BJ (cell line): ENCODE measurements at regions not wholly inside any gene's neighbourhood (a gene's known extent, or its start where the extent isn't known, plus 50 kb on each side); places are given as distances from the start of the nearest gene placed in this dataset.

Experiments used
- CTCF ChIA-PET: fragments of 350-600 bp; formaldehyde crosslinking; extraction: SDS; loops from one replicate; lab custom pipeline; 2021; ENCODE audit warnings: antibody characterized with exemption, inconsistent platforms; lab: Yijun Ruan, JAX
- POLR2A ChIA-PET: fragments of 300-600 bp; sonication (Branson Sonifier 250); formaldehyde crosslinking; extraction: SDS; loops from one replicate; lab custom pipeline; 2021; ENCODE audit warnings: antibody characterized with exemption; lab: Charles Lee
- DNase-seq: peaks from one replicate; pipeline ENCODE4 v3.0.0-alpha.2; 2011; ENCODE audit warnings: low read depth
- H3K27me3 ChIP-seq: 2 replicates; pipeline ENCODE4 v1.6.0; 2011; ENCODE audit warnings: low read length; ENCODE audit not compliant: control insufficient read depth, insufficient read depth
- H3K36me3 ChIP-seq: 2 replicates; pipeline ENCODE4 v1.5.1; 2011; ENCODE audit warnings: low read length; ENCODE audit not compliant: control insufficient read depth, insufficient read depth
- H3K4me3 ChIP-seq: 2 replicates; pipeline ENCODE4 v1.5.1; 2011; ENCODE audit warnings: low read depth, mild to moderate bottlenecking, control low read depth, low read length
- TF ChIP-seq, protein P1 (sequence below): IDR thresholded peaks from 2 replicates; pipeline ENCODE4 v1.5.1; 2011; ENCODE audit warnings: low read depth, mild to moderate bottlenecking, control low read depth, inconsistent platforms, low read length, moderate library complexity; ENCODE audit not compliant: insufficient read depth

DNA sequence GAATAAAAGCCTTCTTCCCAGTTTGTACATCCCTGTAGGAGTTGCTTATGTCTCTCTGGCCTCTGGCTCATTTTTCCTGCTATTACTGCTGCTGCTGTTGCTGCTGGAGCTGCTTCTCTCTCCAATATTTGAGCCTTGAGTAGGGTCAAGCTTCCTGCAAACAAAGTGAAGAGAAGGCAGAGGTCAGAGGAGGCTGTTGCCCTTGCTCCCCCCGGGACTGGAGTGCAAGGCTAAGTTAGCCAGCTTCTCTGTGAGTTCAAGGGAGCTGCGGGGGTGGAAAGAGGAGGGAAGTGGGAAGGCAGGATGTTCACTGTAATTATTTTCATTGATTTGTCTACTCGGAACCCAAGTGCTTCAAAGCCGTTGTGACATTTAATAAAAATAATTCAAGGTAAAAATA is 77.0 kb upstream of the TMEM132E start:
- Histone ChIP-seq H3K27me3 (no peaks in the 10 kb centered on the region), H3K4me3 (no peak overlapping the region), H3K36me3 (no peaks in the 10 kb centered on the region)
- DNase-seq = no peak
- CTCF ChIA-PET = no interaction called here
- POLR2A ChIA-PET = no interaction called here
- TF ChIP-seq, protein P1, sequence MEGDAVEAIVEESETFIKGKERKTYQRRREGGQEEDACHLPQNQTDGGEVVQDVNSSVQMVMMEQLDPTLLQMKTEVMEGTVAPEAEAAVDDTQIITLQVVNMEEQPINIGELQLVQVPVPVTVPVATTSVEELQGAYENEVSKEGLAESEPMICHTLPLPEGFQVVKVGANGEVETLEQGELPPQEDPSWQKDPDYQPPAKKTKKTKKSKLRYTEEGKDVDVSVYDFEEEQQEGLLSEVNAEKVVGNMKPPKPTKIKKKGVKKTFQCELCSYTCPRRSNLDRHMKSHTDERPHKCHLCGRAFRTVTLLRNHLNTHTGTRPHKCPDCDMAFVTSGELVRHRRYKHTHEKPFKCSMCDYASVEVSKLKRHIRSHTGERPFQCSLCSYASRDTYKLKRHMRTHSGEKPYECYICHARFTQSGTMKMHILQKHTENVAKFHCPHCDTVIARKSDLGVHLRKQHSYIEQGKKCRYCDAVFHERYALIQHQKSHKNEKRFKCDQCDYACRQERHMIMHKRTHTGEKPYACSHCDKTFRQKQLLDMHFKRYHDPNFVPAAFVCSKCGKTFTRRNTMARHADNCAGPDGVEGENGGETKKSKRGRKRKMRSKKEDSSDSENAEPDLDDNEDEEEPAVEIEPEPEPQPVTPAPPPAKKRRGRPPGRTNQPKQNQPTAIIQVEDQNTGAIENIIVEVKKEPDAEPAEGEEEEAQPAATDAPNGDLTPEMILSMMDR = no peak

DNA sequence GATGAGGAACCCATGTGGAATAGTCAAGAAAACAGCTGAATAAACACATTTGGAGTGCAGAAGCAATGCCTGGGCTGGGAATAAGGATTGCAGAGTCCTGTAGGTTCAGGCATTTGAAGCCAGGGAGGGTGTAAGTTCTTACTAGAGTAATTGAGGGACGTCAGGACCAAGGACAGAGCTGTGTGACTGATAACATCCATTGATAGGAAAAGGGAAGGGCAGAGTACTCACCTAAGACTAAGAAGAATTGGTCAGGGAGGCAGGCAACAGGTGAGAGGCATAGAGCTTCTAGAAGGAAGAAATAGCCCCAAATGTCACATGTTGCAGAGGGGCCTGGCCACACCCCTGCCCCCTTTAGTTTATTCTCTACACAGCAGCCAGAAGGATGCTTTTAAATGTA is 79.8 kb upstream of the TMEM132E start:
- DNase-seq = no peak
- ChIA-PET CTCF (interaction anchor here (0.7 to 1.4 kb wide), 2 partner anchors 31 to 43 kb away, joined by 3 to 4 read pairs; no protein-coding TSS in a partner anchor), POLR2A (no interaction called here)
- Histone ChIP-seq H3K4me3 (no peak overlapping the region), H3K36me3 (no peaks in the 10 kb centered on the region), H3K27me3 (no peaks in the 10 kb centered on the region)
- TF ChIP-seq, protein P1 = no peak

DNA sequence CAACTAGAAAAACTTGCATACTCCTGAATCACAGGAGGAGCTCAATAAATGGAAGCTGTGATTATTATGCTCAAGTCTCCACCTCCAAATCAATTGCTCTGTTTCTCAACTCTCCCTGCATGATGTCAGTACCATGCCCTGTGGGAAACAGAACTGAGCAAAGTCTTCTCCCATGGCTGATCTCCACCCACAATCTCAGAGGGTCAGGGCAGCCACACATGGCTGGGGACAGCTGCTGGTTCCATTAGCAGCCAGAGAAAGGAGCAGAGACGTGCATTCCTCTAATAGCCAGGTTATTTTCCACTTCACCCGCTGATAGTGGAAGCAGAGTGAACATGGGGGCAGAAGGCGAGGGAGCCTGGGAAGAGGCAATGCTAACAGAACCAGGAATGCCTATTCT is 85.5 kb upstream of the TMEM132E start:
- CTCF ChIA-PET = no interaction called here
- no peak for DNase-seq
- TF ChIP-seq, protein P1 = no peak
- Histone ChIP-seq H3K4me3 (no peak overlapping the region), H3K27me3 (no peaks in the 10 kb centered on the region), H3K36me3 (no peaks in the 10 kb centered on the region)
- POLR2A ChIA-PET = no interaction called here

DNA sequence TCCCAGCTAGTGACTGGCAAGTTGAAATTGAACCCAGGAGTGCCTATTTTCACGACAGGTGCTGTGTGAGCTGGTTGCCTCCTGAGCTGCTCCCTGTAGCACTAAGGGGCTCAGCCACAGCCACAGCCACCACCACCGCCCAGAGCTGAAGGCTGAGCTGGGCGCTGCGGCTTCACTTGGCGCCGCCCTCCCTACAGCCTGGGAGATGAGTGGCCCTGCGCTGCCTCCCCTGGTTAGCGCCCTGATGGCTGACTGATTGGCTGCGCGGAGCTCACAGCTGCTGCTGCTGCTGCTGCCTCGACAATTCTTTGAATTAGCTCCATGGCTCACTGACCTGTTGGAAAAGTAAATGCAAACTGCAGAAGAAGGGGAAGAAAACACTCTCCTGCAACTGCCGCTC is 91.8 kb upstream of the TMEM132E start:
- TF ChIP-seq, protein P1 = no peak
- no peaks in the 10 kb centered on the region for H3K36me3 ChIP-seq
- CTCF ChIA-PET = no interaction called here
- DNase-seq = no peak
- POLR2A ChIA-PET = no interaction called here
- H3K4me3 ChIP-seq = no peak overlapping the region
- no peaks in the 10 kb centered on the region for H3K27me3 ChIP-seq

DNA sequence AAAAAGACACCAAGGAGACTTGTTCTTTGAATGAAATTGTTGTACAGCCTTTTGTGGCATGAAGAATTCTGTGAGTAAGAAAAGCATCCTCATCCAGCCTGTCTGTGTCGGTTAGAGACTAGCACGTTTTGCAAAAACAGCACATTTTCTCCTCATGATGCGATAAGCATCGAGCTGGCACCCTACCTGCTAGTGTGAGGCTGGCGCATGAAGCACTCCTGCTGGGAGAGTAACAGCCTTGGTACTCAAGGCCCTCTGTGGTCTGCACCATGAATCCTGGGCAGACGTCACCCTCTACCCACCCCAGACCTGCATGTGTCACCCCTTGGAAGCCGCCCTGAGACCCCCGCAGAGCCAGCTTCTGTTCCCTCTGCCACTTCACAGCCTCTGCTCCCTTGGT is 92.6 kb upstream of the TMEM132E start:
- POLR2A ChIA-PET = no interaction called here
- CTCF ChIA-PET = interaction anchor here (0.6 to 0.7 kb wide), 2 partner anchors 43 to 51 kb away, joined by 3 read pairs; no protein-coding TSS in a partner anchor
- no peak for DNase-seq

More for the DNA sequence above, 92.6 kb upstream of the TMEM132E start:
- TF ChIP-seq, protein P1 = no peak
- Histone ChIP-seq H3K27me3 (no peaks in the 10 kb centered on the region), H3K4me3 (no peak overlapping the region), H3K36me3 (no peaks in the 10 kb centered on the region)
